ENCODE measurements at regions not wholly inside any gene's neighbourhood (a gene's known extent, or its start where the extent isn't known, plus 50 kb on each side); places are given as distances from the start of the nearest gene placed in this dataset.

DNA sequence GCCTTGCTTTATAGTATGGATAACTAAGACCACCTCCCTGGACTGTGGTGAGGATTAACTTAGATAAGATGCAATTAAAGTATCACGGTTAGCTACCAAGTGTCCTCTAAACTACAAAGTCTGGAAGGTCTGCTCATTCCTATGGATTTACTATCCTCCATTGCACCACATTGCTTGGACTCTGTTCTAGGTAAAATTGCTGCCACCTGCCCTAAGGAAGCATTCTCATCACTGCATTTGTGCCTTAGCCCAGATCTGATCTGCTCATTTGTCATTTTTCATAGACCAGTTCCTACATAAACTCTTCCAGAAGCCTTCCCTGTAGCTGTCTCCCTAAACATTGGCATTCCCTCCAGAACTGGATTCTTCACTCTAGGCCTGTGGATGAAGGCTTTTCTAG lies 380.0 kb downstream of the INSC start:
- TF ChIP-seq, protein P1, sequence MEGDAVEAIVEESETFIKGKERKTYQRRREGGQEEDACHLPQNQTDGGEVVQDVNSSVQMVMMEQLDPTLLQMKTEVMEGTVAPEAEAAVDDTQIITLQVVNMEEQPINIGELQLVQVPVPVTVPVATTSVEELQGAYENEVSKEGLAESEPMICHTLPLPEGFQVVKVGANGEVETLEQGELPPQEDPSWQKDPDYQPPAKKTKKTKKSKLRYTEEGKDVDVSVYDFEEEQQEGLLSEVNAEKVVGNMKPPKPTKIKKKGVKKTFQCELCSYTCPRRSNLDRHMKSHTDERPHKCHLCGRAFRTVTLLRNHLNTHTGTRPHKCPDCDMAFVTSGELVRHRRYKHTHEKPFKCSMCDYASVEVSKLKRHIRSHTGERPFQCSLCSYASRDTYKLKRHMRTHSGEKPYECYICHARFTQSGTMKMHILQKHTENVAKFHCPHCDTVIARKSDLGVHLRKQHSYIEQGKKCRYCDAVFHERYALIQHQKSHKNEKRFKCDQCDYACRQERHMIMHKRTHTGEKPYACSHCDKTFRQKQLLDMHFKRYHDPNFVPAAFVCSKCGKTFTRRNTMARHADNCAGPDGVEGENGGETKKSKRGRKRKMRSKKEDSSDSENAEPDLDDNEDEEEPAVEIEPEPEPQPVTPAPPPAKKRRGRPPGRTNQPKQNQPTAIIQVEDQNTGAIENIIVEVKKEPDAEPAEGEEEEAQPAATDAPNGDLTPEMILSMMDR (IDR thresholded peaks at IDR 0.05; ENCODE audit: borderline replicate concordance, extremely low read depth, low read length, poor library complexity, severe bottlenecking) = no peak
- no peak for TF ChIP-seq EZH2 (IDR thresholded peaks at IDR 0.05; ENCODE audit: borderline replicate concordance, low read depth, low read length, severe bottlenecking)
